Left lung (tissue), 4 donors: ENCODE measurements at regions not wholly inside any gene's neighbourhood (a gene's known extent, or its start where the extent isn't known, plus 50 kb on each side); places are given as distances from the start of the nearest gene placed in this dataset.

Source experiments
- ATAC-seq: fragments of 200-7000 bp; cut with Tn5 transposase; one replicate; pipeline ENCODE4 v1.9.1; 2020; ENCODE audit warnings: moderate library complexity
- DNase-seq, 4 donors: peaks; one replicate each; pipeline ENCODE4 v3.0.0-alpha.2; 2013 to 2020
- H3K27ac ChIP-seq, 2 donors: fragments of 200-600 bp; sonication (generic) in 1 of 2; one replicate each; pipeline versions ENCODE4 v1.5.0 to v1.8.0; 2020 to 2021
- H3K27me3 ChIP-seq, 2 donors: fragments of 200-600 bp; sonication (generic) in 1 of 2; one replicate each; pipeline versions ENCODE4 v1.5.0 to v1.8.0; 2020 to 2021
- H3K36me3 ChIP-seq, 2 donors: fragments of 200-600 bp; sonication (generic) in 1 of 2; one replicate each; pipeline versions ENCODE4 v1.5.0 to v1.8.0; 2020 to 2021
- H3K4me1 ChIP-seq, 2 donors: fragments of 200-600 bp; one replicate each; pipeline ENCODE4 v1.8.0; 2021
- H3K4me3 ChIP-seq, 2 donors: fragments of 200-600 bp; sonication (generic) in 1 of 2; one replicate each; pipeline versions ENCODE4 v1.5.0 to v1.8.0; 2020 to 2021; ENCODE audit warnings: mild to moderate bottlenecking in 1 of 2
- H3K9me3 ChIP-seq, 2 donors: fragments of 200-600 bp; sonication (generic) in 1 of 2; one replicate each; pipeline versions ENCODE4 v1.5.0 to v1.8.0; 2020 to 2021
- intact Hi-C, 2 donors: fragments of 100-400 bp; cut with DNase I; formaldehyde crosslinking; loops; one replicate each; pipeline versions ENCODE4 v1.11.2 to v1.14.2; 2022
- TF ChIP-seq, protein P1 (sequence below), 2 donors: fragments of 200-600 bp; sonication (generic) in 1 of 2; IDR thresholded peaks; one replicate each; pipeline versions ENCODE4 v1.5.0 to v1.8.0; 2021; ENCODE audit warnings: antibody characterized with exemption in 2 of 2
- donor health status: DM: no; HTN: yes; CAD: no.
- donor health status: DM: no; HTN: no; CAD: no.

DNA sequence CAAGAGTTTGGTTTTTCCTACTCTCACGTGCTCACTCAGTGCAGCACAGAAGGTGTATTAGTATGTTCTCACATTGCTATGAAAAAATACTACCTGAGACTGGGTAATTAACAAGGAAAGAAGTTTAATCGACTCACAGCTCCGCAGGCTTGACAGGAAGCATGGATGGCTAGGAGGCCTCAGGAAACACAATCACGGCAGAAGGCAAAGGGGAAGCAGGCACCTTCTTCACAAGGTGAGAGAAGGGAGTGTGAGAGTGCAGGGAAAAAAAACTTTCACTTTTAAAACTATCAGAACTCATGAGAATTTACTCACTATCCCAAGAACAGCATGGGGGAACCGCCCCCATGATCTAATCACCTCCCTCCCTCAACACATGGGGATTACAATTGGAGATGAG lies 185.8 kb upstream of the TMPO start:
- H3K4me3 ChIP-seq: no peak overlapping the region
- H3K27me3 ChIP-seq: no peaks in the 10 kb centered on the region
- no peak overlapping the region for H3K27ac ChIP-seq
- H3K36me3 ChIP-seq: no peaks in the 10 kb centered on the region
- ATAC-seq: no peak
- H3K4me1 ChIP-seq: no peaks in the 10 kb centered on the region
- intact Hi-C loops: no loop called here
- TF ChIP-seq, protein P1, sequence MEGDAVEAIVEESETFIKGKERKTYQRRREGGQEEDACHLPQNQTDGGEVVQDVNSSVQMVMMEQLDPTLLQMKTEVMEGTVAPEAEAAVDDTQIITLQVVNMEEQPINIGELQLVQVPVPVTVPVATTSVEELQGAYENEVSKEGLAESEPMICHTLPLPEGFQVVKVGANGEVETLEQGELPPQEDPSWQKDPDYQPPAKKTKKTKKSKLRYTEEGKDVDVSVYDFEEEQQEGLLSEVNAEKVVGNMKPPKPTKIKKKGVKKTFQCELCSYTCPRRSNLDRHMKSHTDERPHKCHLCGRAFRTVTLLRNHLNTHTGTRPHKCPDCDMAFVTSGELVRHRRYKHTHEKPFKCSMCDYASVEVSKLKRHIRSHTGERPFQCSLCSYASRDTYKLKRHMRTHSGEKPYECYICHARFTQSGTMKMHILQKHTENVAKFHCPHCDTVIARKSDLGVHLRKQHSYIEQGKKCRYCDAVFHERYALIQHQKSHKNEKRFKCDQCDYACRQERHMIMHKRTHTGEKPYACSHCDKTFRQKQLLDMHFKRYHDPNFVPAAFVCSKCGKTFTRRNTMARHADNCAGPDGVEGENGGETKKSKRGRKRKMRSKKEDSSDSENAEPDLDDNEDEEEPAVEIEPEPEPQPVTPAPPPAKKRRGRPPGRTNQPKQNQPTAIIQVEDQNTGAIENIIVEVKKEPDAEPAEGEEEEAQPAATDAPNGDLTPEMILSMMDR (IDR thresholded peaks at IDR 0.05): no peak
- no peak for DNase-seq
- no peaks in the 10 kb centered on the region for H3K9me3 ChIP-seq

DNA sequence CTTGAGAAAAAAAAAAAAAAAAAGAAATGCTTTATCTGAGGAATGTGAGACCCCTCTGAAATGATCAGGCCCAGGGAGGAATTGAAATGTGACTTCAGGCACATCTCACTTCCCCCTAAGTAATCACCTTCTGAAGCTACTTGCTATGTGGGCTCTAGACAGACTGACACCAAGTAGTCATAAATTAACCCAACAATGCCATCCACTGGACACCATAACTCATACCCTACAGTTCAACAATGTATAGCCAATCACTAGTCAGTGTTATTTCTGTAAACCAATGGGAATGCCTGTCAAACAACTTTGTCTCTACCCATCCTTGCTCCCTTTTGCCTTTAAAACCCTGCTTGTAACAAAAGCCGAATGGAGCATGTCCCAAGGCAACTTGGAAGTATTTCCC lies 182.7 kb upstream of the TMPO start:
- TF ChIP-seq, protein P1 (IDR thresholded peaks at IDR 0.05): no peak
- intact Hi-C loops: no loop called here
- Histone ChIP-seq H3K36me3 (no peaks in the 10 kb centered on the region), H3K4me1 (no peaks in the 10 kb centered on the region), H3K27ac (no peak overlapping the region), H3K9me3 (no peaks in the 10 kb centered on the region), H3K4me3 (no peak overlapping the region), H3K27me3 (no peaks in the 10 kb centered on the region)
- no peak for ATAC-seq
- DNase-seq: no peak

DNA sequence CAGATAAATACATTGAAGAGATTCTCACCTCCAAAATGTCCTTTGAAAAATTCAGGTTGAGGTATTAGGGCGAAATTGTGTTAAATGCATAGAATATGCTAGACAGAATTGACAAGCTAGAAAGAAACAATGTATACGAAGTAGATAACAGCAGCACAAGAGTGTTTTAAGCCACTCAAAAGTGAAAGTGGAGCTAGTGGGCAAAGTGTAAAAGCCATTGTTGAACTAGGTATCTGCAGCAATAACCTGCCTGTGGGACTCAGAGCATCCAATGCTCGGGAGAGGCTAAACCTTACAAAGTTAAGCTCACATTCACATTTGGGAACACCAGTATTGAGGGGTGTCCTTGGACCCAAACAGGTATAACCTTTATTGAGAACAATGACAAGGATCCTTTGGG lies 180.6 kb upstream of the TMPO start:
- no peaks in the 10 kb centered on the region for H3K36me3 ChIP-seq
- no peak for ATAC-seq
- intact Hi-C loops: no loop called here
- no peaks in the 10 kb centered on the region for H3K4me1 ChIP-seq
- no peak for DNase-seq
- H3K4me3 ChIP-seq: no peak overlapping the region
- no peaks in the 10 kb centered on the region for H3K27me3 ChIP-seq
- no peaks in the 10 kb centered on the region for H3K9me3 ChIP-seq
- H3K27ac ChIP-seq: no peak overlapping the region
- TF ChIP-seq, protein P1 (IDR thresholded peaks at IDR 0.05): no peak

DNA sequence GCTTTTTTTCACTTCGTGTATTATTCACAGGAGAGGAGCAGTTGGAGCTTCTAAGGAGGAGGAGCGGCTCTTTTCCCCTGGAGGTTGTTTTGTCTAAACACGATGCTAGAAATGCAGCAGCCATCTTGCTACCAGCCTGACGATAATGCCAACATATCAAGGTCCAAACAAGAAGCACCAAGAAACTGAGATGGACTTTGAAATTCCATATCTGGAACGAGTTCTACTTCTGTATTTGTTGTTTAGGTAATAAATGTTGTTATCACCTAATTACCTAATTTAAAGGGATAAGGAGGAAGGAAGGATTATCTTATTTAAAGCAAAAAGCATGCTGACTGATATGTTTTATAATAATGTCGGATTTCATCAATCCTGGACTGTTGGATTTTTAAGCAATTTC lies 174.4 kb upstream of the TMPO start:
- ATAC-seq (no peak), DNase-seq (no peak)
- H3K27me3 ChIP-seq: no peaks in the 10 kb centered on the region
- H3K36me3 ChIP-seq: no peaks in the 10 kb centered on the region
- no peak overlapping the region for H3K27ac ChIP-seq
- no peaks in the 10 kb centered on the region for H3K4me1 ChIP-seq
- intact Hi-C loops: no loop called here
- H3K9me3 ChIP-seq: no peaks in the 10 kb centered on the region
- TF ChIP-seq, protein P1 (IDR thresholded peaks at IDR 0.05): no peak
- H3K4me3 ChIP-seq: no peak overlapping the region

DNA sequence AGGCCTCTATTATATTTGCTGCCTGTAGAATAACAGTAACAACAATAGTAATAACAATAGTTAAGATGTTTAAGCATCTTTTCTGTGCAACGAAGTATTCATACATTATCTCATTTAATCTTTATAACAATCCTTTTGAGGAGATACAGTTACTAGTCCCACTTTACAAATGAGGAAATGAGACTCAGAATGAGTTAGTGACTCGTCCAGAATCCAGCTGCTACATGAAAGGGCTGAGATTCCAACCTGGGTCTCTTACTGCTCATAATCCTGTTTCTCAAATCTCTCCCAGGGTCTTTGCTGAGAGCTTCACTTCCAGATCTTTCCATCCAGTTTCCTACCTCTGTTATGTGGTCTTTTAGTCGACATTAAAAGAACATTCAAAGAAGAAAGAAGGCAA lies 173.7 kb upstream of the TMPO start:
- DNase-seq (no peak), ATAC-seq (no peak)
- no peaks in the 10 kb centered on the region for H3K9me3 ChIP-seq
- TF ChIP-seq, protein P1 (IDR thresholded peaks at IDR 0.05): no peak
- no peaks in the 10 kb centered on the region for H3K4me1 ChIP-seq
- no peaks in the 10 kb centered on the region for H3K36me3 ChIP-seq
- H3K27ac ChIP-seq: no peak overlapping the region
- no peak overlapping the region for H3K4me3 ChIP-seq
- H3K27me3 ChIP-seq: no peaks in the 10 kb centered on the region
- intact Hi-C loops: no loop called here
